ENCODE measurements at regions not wholly inside any gene's neighbourhood (a gene's known extent, or its start where the extent isn't known, plus 50 kb on each side); places are given as distances from the start of the nearest gene placed in this dataset.
"Not testable (repeated sequence)": the region's sequence is repeated elsewhere in the genome, so short reads cannot be mapped to it uniquely, and the experiment has no call there.

GRCh38 chr1:159641221-159641620 lies 53.6 kb downstream of the APCS start:
- intact Hi-C loops (cut with DNase I) = no loop called here
- Histone ChIP-seq H3K27ac (no peak overlapping the region), H3K27me3 (ENCODE audit: low read depth) (no peaks in the 10 kb centered on the region), H3K4me1 (peaks cover 1% of the 10 kb centered on the region), H3K9me3 (no peaks in the 10 kb centered on the region), H3K4me3 (no peak overlapping the region), H3K36me3 (no peaks in the 10 kb centered on the region)
- no peak for ATAC-seq
- TF ChIP-seq CTCF (IDR thresholded peaks at IDR 0.05) = no peak
- DNase-seq = no peak

- no peak overlapping the region for H3K4me3 ChIP-seq
- TF ChIP-seq CTCF (IDR thresholded peaks at IDR 0.05) = no peak
- ATAC-seq = peak; percentile 75 to 80
- H3K4me1 ChIP-seq = peaks cover 3% of the 10 kb centered on the region
- intact Hi-C loops (cut with DNase I) = no loop called here
- H3K36me3 ChIP-seq = no peaks in the 10 kb centered on the region
- H3K27ac ChIP-seq = no peak overlapping the region
- no peak for DNase-seq
- H3K9me3 ChIP-seq = no peaks in the 10 kb centered on the region
- H3K27me3 ChIP-seq (ENCODE audit: low read depth) = no peaks in the 10 kb centered on the region
Measured at GRCh38 chr1:159646687-159647086, 59.1 kb downstream of the APCS start.

- intact Hi-C loops (cut with DNase I) = no loop called here
- H3K27ac ChIP-seq = no peak overlapping the region
- H3K4me3 ChIP-seq = no peak overlapping the region
- DNase-seq = no peak
- no peaks in the 10 kb centered on the region for H3K27me3 ChIP-seq (ENCODE audit: low read depth)
- H3K36me3 ChIP-seq = no peaks in the 10 kb centered on the region
- no peak for ATAC-seq
- H3K9me3 ChIP-seq = no peaks in the 10 kb centered on the region
- no peak for TF ChIP-seq CTCF (IDR thresholded peaks at IDR 0.05)
- peaks cover 3% of the 10 kb centered on the region for H3K4me1 ChIP-seq
Measured at GRCh38 chr1:159647616-159648015, 60.0 kb downstream of the APCS start.

- DNase-seq (no peak), ATAC-seq (no peak)
- no peak overlapping the region for H3K27ac ChIP-seq
- H3K9me3 ChIP-seq = no peaks in the 10 kb centered on the region
- TF ChIP-seq CTCF (IDR thresholded peaks at IDR 0.05) = no peak
- H3K4me1 ChIP-seq = no peaks in the 10 kb centered on the region
- H3K36me3 ChIP-seq = no peaks in the 10 kb centered on the region
- H3K4me3 ChIP-seq = no peak overlapping the region
- intact Hi-C loops (cut with DNase I) = no loop called here
- no peaks in the 10 kb centered on the region for H3K27me3 ChIP-seq (ENCODE audit: low read depth)
Measured at GRCh38 chr1:159652506-159652905, 61.9 kb downstream of the CRP start.

GRCh38 chr1:159653201-159653600 lies 61.2 kb downstream of the CRP start:
- ATAC-seq (no peak), DNase-seq (no peak)
- no peaks in the 10 kb centered on the region for H3K36me3 ChIP-seq
- no peaks in the 10 kb centered on the region for H3K9me3 ChIP-seq
- no peak overlapping the region for H3K27ac ChIP-seq
- H3K4me1 ChIP-seq = no peaks in the 10 kb centered on the region
- no peak overlapping the region for H3K4me3 ChIP-seq
- intact Hi-C loops (cut with DNase I) = no loop called here
- TF ChIP-seq CTCF (IDR thresholded peaks at IDR 0.05) = no peak
- H3K27me3 ChIP-seq (ENCODE audit: low read depth) = no peaks in the 10 kb centered on the region

GRCh38 chr1:159657477-159657876 lies 56.9 kb downstream of the CRP start:
- H3K4me1 ChIP-seq; intact Hi-C loops (cut with DNase I); H3K36me3 ChIP-seq; H3K27me3 ChIP-seq (ENCODE audit: low read depth); H3K4me3 ChIP-seq; H3K27ac ChIP-seq; H3K9me3 ChIP-seq; DNase-seq; ATAC-seq: not testable (repeated sequence)
